Lung (tissue), 11 donors: ENCODE measurements at regions not wholly inside any gene's neighbourhood (a gene's known extent, or its start where the extent isn't known, plus 50 kb on each side); places are given as distances from the start of the nearest gene placed in this dataset.

Source experiments
- ATAC-seq: fragments of 200-7000 bp; cut with Tn5 transposase; one replicate; pipeline ENCODE4 v1.9.1; 2020; ENCODE audit warnings: moderate number of reproducible peaks; ENCODE audit not compliant: insufficient read depth, low FRiP score
- DNase-seq, 3 donors: peaks; one replicate each; pipeline ENCODE4 v3.0.0-alpha.2; 2013 to 2017
- H3K27ac ChIP-seq, 2 donors: one replicate each; pipeline ENCODE4 v1.5.1; 2013; ENCODE audit warnings: mild to moderate bottlenecking in 2 of 2, moderate library complexity in 2 of 2, control low read depth in 1 of 2, inconsistent platforms in 1 of 2, low read depth in 1 of 2, low read length in 1 of 2
- H3K27me3 ChIP-seq, 3 donors: one replicate each; pipeline ENCODE4 v1.5.1; 2013; ENCODE audit warnings: low read length in 2 of 3; ENCODE audit not compliant: control insufficient read depth in 3 of 3, insufficient read depth in 3 of 3
- H3K36me3 ChIP-seq, 4 donors: one replicate each; pipeline ENCODE4 v1.5.1; 2013; ENCODE audit warnings: low read length in 4 of 4, mild to moderate bottlenecking in 1 of 4, moderate library complexity in 1 of 4; ENCODE audit not compliant: control insufficient read depth in 4 of 4, insufficient read depth in 4 of 4
- H3K4me1 ChIP-seq, 5 donors: one replicate each; pipeline ENCODE4 v1.5.1; 2013; ENCODE audit warnings: low read length in 5 of 5, mild to moderate bottlenecking in 2 of 5, moderate library complexity in 1 of 5; ENCODE audit not compliant: control insufficient read depth in 5 of 5, insufficient read depth in 5 of 5
- H3K4me3 ChIP-seq: one replicate; pipeline ENCODE4 v1.5.1; 2013; ENCODE audit warnings: mild to moderate bottlenecking, control low read depth, moderate library complexity
- H3K9ac ChIP-seq, 2 donors: one replicate each; pipeline ENCODE4 v1.5.1; 2013; ENCODE audit warnings: low read length in 2 of 2, control low read depth in 1 of 2; ENCODE audit not compliant: insufficient read depth in 1 of 2
- H3K9me3 ChIP-seq, 4 donors: one replicate each; pipeline ENCODE4 v1.5.1; 2013; ENCODE audit warnings: low read length in 3 of 4, mild to moderate bottlenecking in 1 of 4, moderate library complexity in 1 of 4; ENCODE audit not compliant: control insufficient read depth in 4 of 4, insufficient read depth in 3 of 4
- WGBS, 2 donors: extraction: QIAGEN DNeasy Blood & Tissue Kit; methylation state at CpG; one replicate each; pipeline ENCODE4 v1.1.7; 2013; 5-methylcytosine and 5-hydroxymethylcytosine counted together
- TF ChIP-seq, protein P1 (sequence below): IDR thresholded peaks from 2 replicates; pipeline ENCODE4 v1.5.1; 2012; ENCODE audit warnings: mild to moderate bottlenecking; ENCODE audit errors: control extremely low read depth, extremely low read depth
- donor health status: control.
- donor health status: control.
- donor health status: Bipolar disorder and iron deficiency.
- donor health status: healthy.
- donor health status: DM: yes; HTN: yes; CAD: no.

DNA sequence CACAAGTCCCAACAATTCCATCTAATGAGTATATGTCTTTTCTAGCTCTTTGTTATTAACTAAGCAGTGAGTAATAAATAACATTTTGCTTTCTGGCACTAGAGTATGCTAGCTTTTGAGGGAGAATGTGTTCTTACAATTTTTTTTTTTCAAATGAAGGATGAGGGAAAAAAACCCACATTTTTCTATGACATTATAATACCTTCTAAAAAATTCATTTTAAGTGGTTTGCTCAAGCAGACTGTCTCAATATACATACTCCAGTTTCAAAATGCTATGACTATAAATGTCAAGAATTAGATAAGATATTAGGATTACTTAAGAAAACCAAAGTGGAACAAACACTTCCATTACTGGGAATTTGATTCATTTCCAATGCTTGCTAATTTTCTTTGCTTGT lies 394.6 kb downstream of the C12orf75 start:
- DNase-seq = no peak

DNA sequence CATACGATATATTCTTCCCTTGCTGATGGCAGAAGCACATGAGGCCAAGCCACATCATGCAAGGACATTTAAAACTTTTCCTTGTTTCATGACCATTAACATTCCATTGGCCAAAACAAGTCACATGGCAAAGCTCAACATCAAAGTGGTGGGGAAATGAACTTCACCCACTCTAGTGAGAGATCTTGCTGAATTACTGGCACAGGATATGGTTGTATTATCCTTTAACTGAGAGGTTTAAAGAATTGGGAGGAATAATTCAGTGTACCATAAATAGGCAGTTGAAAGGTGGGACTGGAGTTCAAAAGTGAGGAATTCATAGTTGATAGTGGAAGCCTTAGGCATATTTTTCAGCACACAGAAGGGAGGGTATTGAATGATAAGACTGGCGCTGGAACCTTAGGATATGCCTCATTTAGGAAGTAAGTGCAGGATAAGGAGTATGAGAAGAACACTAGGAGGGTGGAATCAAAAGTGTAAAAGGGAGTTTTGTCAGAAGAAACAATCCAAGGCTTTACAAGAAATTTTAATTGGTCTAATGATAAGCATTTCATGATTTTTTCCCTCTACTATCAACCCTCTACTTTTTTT lies 398.8 kb downstream of the C12orf75 start:
- no peak for DNase-seq
- 65 to 69% methylated on average over 2 of the region's 2 CpGs for WGBS, 2 donors
- TF ChIP-seq, protein P1, sequence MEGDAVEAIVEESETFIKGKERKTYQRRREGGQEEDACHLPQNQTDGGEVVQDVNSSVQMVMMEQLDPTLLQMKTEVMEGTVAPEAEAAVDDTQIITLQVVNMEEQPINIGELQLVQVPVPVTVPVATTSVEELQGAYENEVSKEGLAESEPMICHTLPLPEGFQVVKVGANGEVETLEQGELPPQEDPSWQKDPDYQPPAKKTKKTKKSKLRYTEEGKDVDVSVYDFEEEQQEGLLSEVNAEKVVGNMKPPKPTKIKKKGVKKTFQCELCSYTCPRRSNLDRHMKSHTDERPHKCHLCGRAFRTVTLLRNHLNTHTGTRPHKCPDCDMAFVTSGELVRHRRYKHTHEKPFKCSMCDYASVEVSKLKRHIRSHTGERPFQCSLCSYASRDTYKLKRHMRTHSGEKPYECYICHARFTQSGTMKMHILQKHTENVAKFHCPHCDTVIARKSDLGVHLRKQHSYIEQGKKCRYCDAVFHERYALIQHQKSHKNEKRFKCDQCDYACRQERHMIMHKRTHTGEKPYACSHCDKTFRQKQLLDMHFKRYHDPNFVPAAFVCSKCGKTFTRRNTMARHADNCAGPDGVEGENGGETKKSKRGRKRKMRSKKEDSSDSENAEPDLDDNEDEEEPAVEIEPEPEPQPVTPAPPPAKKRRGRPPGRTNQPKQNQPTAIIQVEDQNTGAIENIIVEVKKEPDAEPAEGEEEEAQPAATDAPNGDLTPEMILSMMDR = no peak
- no peak overlapping the region for H3K27ac ChIP-seq
- H3K36me3 ChIP-seq = no peaks in the 10 kb centered on the region
- no peak overlapping the region for H3K9ac ChIP-seq
- ATAC-seq = no peak
- H3K27me3 ChIP-seq = no peaks in the 10 kb centered on the region
- H3K9me3 ChIP-seq = no peaks in the 10 kb centered on the region
- H3K4me1 ChIP-seq = peaks cover 0 to 8% (median 3%) of the 10 kb centered on the region in 5 donors
- no peak overlapping the region for H3K4me3 ChIP-seq

More for the DNA sequence above, 394.6 kb downstream of the C12orf75 start:
- H3K9me3 ChIP-seq = no peaks in the 10 kb centered on the region
- no peak overlapping the region for H3K4me3 ChIP-seq
- no peaks in the 10 kb centered on the region for H3K27me3 ChIP-seq
- H3K36me3 ChIP-seq = no peaks in the 10 kb centered on the region
- TF ChIP-seq, protein P1 = no peak
- peaks cover 0 to 8% (median 0%) of the 10 kb centered on the region in 5 donors for H3K4me1 ChIP-seq
- H3K9ac ChIP-seq = no peak overlapping the region
- peak; percentile 12 for ATAC-seq
- H3K27ac ChIP-seq = no peak overlapping the region

DNA sequence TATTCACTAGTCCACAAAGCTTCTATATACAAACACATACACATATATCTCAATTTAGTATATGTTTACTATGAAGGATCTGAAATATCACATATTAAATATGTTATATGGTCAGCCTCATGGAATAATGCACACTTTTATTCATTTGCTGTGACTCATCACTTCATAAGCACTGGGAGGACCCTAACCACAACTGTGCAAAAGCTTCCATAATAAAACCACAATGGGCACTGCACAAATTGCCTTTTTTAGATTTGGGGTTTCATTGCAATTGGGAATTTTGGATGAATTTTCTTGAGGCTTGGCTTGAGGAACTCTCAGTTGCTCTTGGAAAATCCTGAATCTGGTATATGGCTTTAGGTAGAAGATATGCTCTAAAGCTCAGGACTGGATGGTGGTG lies 399.4 kb downstream of the C12orf75 start:
- peaks cover 0 to 3% (median under 1%) of the 10 kb centered on the region in 5 donors for H3K4me1 ChIP-seq
- TF ChIP-seq, protein P1 = no peak
- H3K9me3 ChIP-seq = no peaks in the 10 kb centered on the region
- no peak for DNase-seq
- no peaks in the 10 kb centered on the region for H3K27me3 ChIP-seq
- H3K27ac ChIP-seq = no peak overlapping the region
- no peaks in the 10 kb centered on the region for H3K36me3 ChIP-seq
- no peak for ATAC-seq
- H3K9ac ChIP-seq = no peak overlapping the region
- H3K4me3 ChIP-seq = no peak overlapping the region

GRCh38 chr12:105733579-105733978 lies 403.1 kb downstream of the C12orf75 start:
- TF ChIP-seq, protein P1 = no peak
- no peak overlapping the region for H3K9ac ChIP-seq
- no peak overlapping the region for H3K27ac ChIP-seq
- ATAC-seq = no peak
- no peak overlapping the region for H3K4me3 ChIP-seq
- no peaks in the 10 kb centered on the region for H3K36me3 ChIP-seq
- no peaks in the 10 kb centered on the region for H3K27me3 ChIP-seq
- 37 to 47% methylated on average over 1 of the region's 1 CpG for WGBS, 2 donors
- H3K9me3 ChIP-seq = no peaks in the 10 kb centered on the region
- peaks cover 0 to 8% (median 4%) of the 10 kb centered on the region in 5 donors for H3K4me1 ChIP-seq
- no peak for DNase-seq
